A673 (cell line): ENCODE measurements at regions not wholly inside any gene's neighbourhood (a gene's known extent, or its start where the extent isn't known, plus 50 kb on each side); places are given as distances from the start of the nearest gene placed in this dataset.
"Not testable (repeated sequence)": the region's sequence is repeated elsewhere in the genome, so short reads cannot be mapped to it uniquely, and the experiment has no call there.

Experiments
- BruUV-seq: library from RNA; stranded (reverse); fragments of 400-500 nt; replicated peaks from 2 replicates; lab custom pipeline; 2021; lab: Mats Ljungman, UMichigan
- CTCF ChIA-PET: fragments of 300-600 bp; sonication (Branson Sonifier 250); formaldehyde crosslinking; loops from one replicate; lab custom pipeline; 2022; ENCODE audit warnings: antibody characterized with exemption; lab: Charles Lee
- POLR2A ChIA-PET: fragments of 300-600 bp; sonication (Branson Sonifier 250); formaldehyde crosslinking; loops from one replicate; lab custom pipeline; 2022; ENCODE audit warnings: antibody characterized with exemption; ENCODE audit not compliant: low non-redundant PET; lab: Charles Lee
- DNase-seq: peaks from one replicate; pipeline ENCODE4 v3.0.0-alpha.2; 2015; ENCODE audit warnings: low spot score
- H3K27ac ChIP-seq: fragments of 200-600 bp; sonication (generic); 2 replicates; pipeline ENCODE4 v1.5.1; 2016; ENCODE audit warnings: mixed run types, low read depth, mild to moderate bottlenecking, mixed read lengths, antibody characterized with exemption, low read length; ENCODE audit not compliant: poor library complexity, severe bottlenecking
- H3K27me3 ChIP-seq: fragments of 200-600 bp; sonication (generic); replicated peaks from 2 replicates; pipeline ENCODE4 v1.6.1; 2017; ENCODE audit warnings: mixed run types, low read depth, mild to moderate bottlenecking, mixed read lengths, antibody characterized with exemption, low read length; ENCODE audit not compliant: insufficient read depth, poor library complexity
- H3K36me3 ChIP-seq: fragments of 200-600 bp; sonication (generic); 2 replicates; pipeline ENCODE4 v1.6.1; 2016; ENCODE audit warnings: mixed run types, mild to moderate bottlenecking, mixed read lengths, antibody characterized with exemption, low read length; ENCODE audit not compliant: insufficient read depth, poor library complexity, severe bottlenecking
- H3K4me1 ChIP-seq: fragments of 200-600 bp; sonication (generic); 2 replicates; pipeline ENCODE4 v1.6.1; 2017; ENCODE audit warnings: mixed run types, mild to moderate bottlenecking, mixed read lengths, antibody characterized with exemption, low read length; ENCODE audit not compliant: insufficient read depth, poor library complexity, severe bottlenecking
- H3K4me3 ChIP-seq: fragments of 200-600 bp; sonication (generic); 2 replicates; pipeline ENCODE4 v1.5.1; 2016; ENCODE audit warnings: low read depth, mixed run types, mild to moderate bottlenecking, mixed read lengths, low read length; ENCODE audit not compliant: poor library complexity, severe bottlenecking
- H3K9me3 ChIP-seq: fragments of 200-600 bp; sonication (generic); 2 replicates; pipeline ENCODE4 v1.6.1; 2016; ENCODE audit warnings: mixed run types, low read depth, mild to moderate bottlenecking, mixed read lengths, antibody characterized with exemption, low read length; ENCODE audit not compliant: poor library complexity, severe bottlenecking
- CTCF ChIP-seq: fragments of 300-800, 200-600 bp; sonication (generic); conservative IDR thresholded peaks from 2 replicates; pipeline ENCODE4 v1.5.1; 2017; ENCODE audit warnings: low read depth, mild to moderate bottlenecking, antibody characterized with exemption, low read length, moderate library complexity, mixed read lengths
- EZH2 ChIP-seq: fragments of 200-600 bp; sonication (generic); IDR thresholded peaks from 2 replicates; pipeline ENCODE4 v1.6.1; 2017; ENCODE audit warnings: borderline replicate concordance, low read depth, mild to moderate bottlenecking, mixed read lengths, antibody characterized with exemption, low read length; ENCODE audit not compliant: poor library complexity, severe bottlenecking
- intact Hi-C: fragments of 100-400 bp; cut with micrococcal nuclease; formaldehyde crosslinking; loops from one replicate; pipeline ENCODE4 v1.10.0; 2022; ENCODE audit not compliant: unreplicated experiment

GRCh38 chr7:145360511-145361100, 524.8 kb upstream of the TPK1 start:
- no peak overlapping the region for H3K27ac ChIP-seq
- intact Hi-C loops: no loop called here
- POLR2A ChIA-PET: no interaction called here
- CTCF ChIA-PET: no interaction called here
- H3K9me3 ChIP-seq: peaks cover 17% of the 10 kb centered on the region
- H3K27me3 ChIP-seq: no peaks in the 10 kb centered on the region
- TF ChIP-seq CTCF (no peak), EZH2 (no peak)
- no TSS peak for BruUV-seq
- H3K4me3 ChIP-seq: no peak overlapping the region
- no peaks in the 10 kb centered on the region for H3K36me3 ChIP-seq
- H3K4me1 ChIP-seq: no peaks in the 10 kb centered on the region
- no peak for DNase-seq

- intact Hi-C loops: no loop called here
- CTCF ChIA-PET: no interaction called here
- Histone ChIP-seq H3K27ac (no peak overlapping the region), H3K9me3 (peaks cover 39% of the 10 kb centered on the region), H3K4me1 (no peaks in the 10 kb centered on the region), H3K4me3 (no peak overlapping the region), H3K27me3 (no peaks in the 10 kb centered on the region), H3K36me3 (no peaks in the 10 kb centered on the region)
- BruUV-seq: no TSS peak
- no peak for DNase-seq
- TF ChIP-seq EZH2: no peak
- no peak for TF ChIP-seq CTCF
- POLR2A ChIA-PET: no interaction called here
Measured at GRCh38 chr7:145350334-145350733, 514.5 kb upstream of the TPK1 start.

- DNase-seq, POLR2A ChIA-PET, H3K4me3 ChIP-seq, CTCF ChIA-PET, H3K27me3 ChIP-seq, H3K36me3 ChIP-seq, BruUV-seq, H3K27ac ChIP-seq, intact Hi-C loops, H3K4me1 ChIP-seq: not testable (repeated sequence)
- H3K9me3 ChIP-seq: peaks cover 30% of the 10 kb centered on the region
Measured at GRCh38 chr7:145349452-145349851, 513.6 kb upstream of the TPK1 start.

GRCh38 chr7:145347271-145347670, 511.4 kb upstream of the TPK1 start:
- intact Hi-C loops: no loop called here
- DNase-seq: no peak
- H3K27ac ChIP-seq: no peak overlapping the region
- H3K9me3 ChIP-seq: peaks cover 25% of the 10 kb centered on the region
- H3K4me1 ChIP-seq: no peaks in the 10 kb centered on the region
- no TSS peak for BruUV-seq
- TF ChIP-seq EZH2 (no peak), CTCF (no peak)
- H3K27me3 ChIP-seq: no peaks in the 10 kb centered on the region
- no peak overlapping the region for H3K4me3 ChIP-seq
- CTCF ChIA-PET: no interaction called here
- H3K36me3 ChIP-seq: no peaks in the 10 kb centered on the region
- POLR2A ChIA-PET: no interaction called here
